Activated CD8-positive, alpha-beta memory T cell treated with anti-CD3 and anti-CD28 coated beads for 36 hours (primary cell): ENCODE measurements at regions not wholly inside any gene's neighbourhood (a gene's known extent, or its start where the extent isn't known, plus 50 kb on each side); places are given as distances from the start of the nearest gene placed in this dataset.
"Not testable (repeated sequence)": the region's sequence is repeated elsewhere in the genome, so short reads cannot be mapped to it uniquely, and the experiment has no call there.

ENCODE experiments used
- CTCF ChIA-PET: fragments of 350-600 bp; sonication (Branson Sonifier 250); formaldehyde crosslinking; loops from one replicate; lab custom pipeline; 2021; ENCODE audit warnings: antibody characterized with exemption; lab: Charles Lee
- POLR2A ChIA-PET: fragments of 350-600 bp; sonication (Branson Sonifier 250); formaldehyde crosslinking; loops from one replicate; lab custom pipeline; 2021; ENCODE audit warnings: antibody characterized with exemption; lab: Charles Lee

GRCh38 chr20:53891306-53891894, 179.0 kb downstream of the BCAS1 start:
- CTCF ChIA-PET = no interaction called here
- POLR2A ChIA-PET = no interaction called here

- POLR2A ChIA-PET = no interaction called here
Measured at GRCh38 chr20:53890443-53891305, 179.7 kb downstream of the BCAS1 start.

GRCh38 chr20:53889411-53890148, 180.8 kb downstream of the BCAS1 start:
- ChIA-PET CTCF (no interaction called here), POLR2A (no interaction called here)

More at GRCh38 chr20:53890443-53891305, 179.7 kb downstream of the BCAS1 start:
- CTCF ChIA-PET = no interaction called here

- ChIA-PET POLR2A (no interaction called here), CTCF (no interaction called here)
Measured at GRCh38 chr20:53888951-53889350, 181.4 kb downstream of the BCAS1 start.

GRCh38 chr20:53888510-53888909, 181.9 kb downstream of the BCAS1 start:
- ChIA-PET POLR2A (no interaction called here), CTCF (no interaction called here)

GRCh38 chr20:53887973-53888372, 182.4 kb downstream of the BCAS1 start:
- ChIA-PET CTCF (no interaction called here), POLR2A (no interaction called here)

GRCh38 chr20:53884859-53885541, 185.4 kb downstream of the BCAS1 start:
- CTCF ChIA-PET = interaction anchor here (0.9 to 2.1 kb wide), 4 partner anchors 13 to 31 kb away, joined by 3 to 10 read pairs (median 4); no protein-coding TSS in a partner anchor
- POLR2A ChIA-PET = interaction anchor here (0.5 to 1.2 kb wide), 5 partner anchors 9 to 38 kb away, joined by 3 to 9 read pairs (median 4); no protein-coding TSS in a partner anchor

GRCh38 chr20:53883098-53883911, 187.1 kb downstream of the BCAS1 start:
- CTCF ChIA-PET = interaction anchor here (0.6 kb wide), 1 partner anchor 338 kb away, joined by 4 read pairs; no protein-coding TSS in a partner anchor
- POLR2A ChIA-PET = no interaction called here

GRCh38 chr20:53882438-53882986, 187.9 kb downstream of the BCAS1 start:
- CTCF ChIA-PET, POLR2A ChIA-PET: not testable (repeated sequence)

GRCh38 chr20:53881362-53881761, 189.0 kb downstream of the BCAS1 start:
- POLR2A ChIA-PET = no interaction called here
- CTCF ChIA-PET = interaction anchor here (1.2 kb wide), 1 partner anchor 173 kb away, joined by 3 read pairs; no protein-coding TSS in a partner anchor

GRCh38 chr20:53880108-53880641, 190.2 kb downstream of the BCAS1 start:
- ChIA-PET CTCF (interaction anchor here (1.2 kb wide), 1 partner anchor 35 kb away, joined by 3 read pairs; no protein-coding TSS in a partner anchor), POLR2A (no interaction called here)

- CTCF ChIA-PET = interaction anchor here (0.6 to 1.2 kb wide), 2 partner anchors 36 to 149 kb away, joined by 3 read pairs; no protein-coding TSS in a partner anchor
- POLR2A ChIA-PET = no interaction called here
Measured at GRCh38 chr20:53879048-53879684, 191.2 kb downstream of the BCAS1 start.

GRCh38 chr20:53878262-53879047, 191.9 kb downstream of the BCAS1 start:
- ChIA-PET CTCF (interaction anchor here (0.7 kb wide), 1 partner anchor 8 kb away, joined by 3 read pairs; no protein-coding TSS in a partner anchor), POLR2A (no interaction called here)

GRCh38 chr20:53876956-53877355, 193.4 kb downstream of the BCAS1 start:
- POLR2A ChIA-PET = no interaction called here
- CTCF ChIA-PET = no interaction called here

- POLR2A ChIA-PET = no interaction called here
- CTCF ChIA-PET = interaction anchor here (0.5 kb wide), 1 partner anchor 247 kb away, joined by 4 read pairs; no protein-coding TSS in a partner anchor
Measured at GRCh38 chr20:53876470-53876869, 193.9 kb downstream of the BCAS1 start.

- POLR2A ChIA-PET = no interaction called here
Measured at GRCh38 chr20:53875452-53875851, 194.9 kb downstream of the BCAS1 start.

More at GRCh38 chr20:53875452-53875851, 194.9 kb downstream of the BCAS1 start:
- CTCF ChIA-PET = no interaction called here
